SK-N-MC (cell line): ENCODE measurements at regions not wholly inside any gene's neighbourhood (a gene's known extent, or its start where the extent isn't known, plus 50 kb on each side); places are given as distances from the start of the nearest gene placed in this dataset.

Experiments
- DNase-seq: peaks from one replicate; pipeline ENCODE4 v3.0.0-alpha.2; 2011; ENCODE audit warnings: low read depth, low spot score
- H3K27ac ChIP-seq: fragments of 200-600 bp; sonication (generic); 2 replicates; pipeline ENCODE4 v1.5.1; 2016; ENCODE audit warnings: mixed run types
- H3K36me3 ChIP-seq: fragments of 200-600 bp; sonication (generic); 2 replicates; pipeline ENCODE4 v1.6.1; 2017; ENCODE audit warnings: antibody characterized with exemption, low read length, mixed read lengths; ENCODE audit not compliant: insufficient read depth
- H3K4me3 ChIP-seq: fragments of 200-600 bp; sonication (generic); 2 replicates; pipeline ENCODE4 v1.5.1; 2016
- H3K9ac ChIP-seq: fragments of 200-600 bp; sonication (generic); 2 replicates; pipeline ENCODE4 v1.8.0; 2017; ENCODE audit warnings: mixed run types, mixed read lengths; ENCODE audit not compliant: insufficient read length
- H3K9me3 ChIP-seq: fragments of 200-600 bp; sonication (generic); 2 replicates; pipeline ENCODE4 v1.6.1; 2017; ENCODE audit warnings: low read depth, mild to moderate bottlenecking, antibody characterized with exemption, low read length, moderate library complexity, mixed read lengths
- EZH2 ChIP-seq: fragments of 200-600 bp; sonication (generic); IDR thresholded peaks from one replicate; pipeline ENCODE4 v1.6.1; 2017; ENCODE audit warnings: antibody characterized with exemption
- FOXP2 ChIP-seq: optimal IDR thresholded peaks from 2 replicates; pipeline ENCODE3; 2011; ENCODE audit warnings: mild to moderate bottlenecking, moderate library complexity; ENCODE audit not compliant: insufficient read depth; ENCODE audit errors: extremely low read length, control extremely low read depth
- POLR2AphosphoS5 ChIP-seq: IDR thresholded peaks from 2 replicates; pipeline ENCODE4 v1.6.1; 2012; ENCODE audit warnings: mild to moderate bottlenecking, low read depth, low read length, borderline replicate concordance

DNA sequence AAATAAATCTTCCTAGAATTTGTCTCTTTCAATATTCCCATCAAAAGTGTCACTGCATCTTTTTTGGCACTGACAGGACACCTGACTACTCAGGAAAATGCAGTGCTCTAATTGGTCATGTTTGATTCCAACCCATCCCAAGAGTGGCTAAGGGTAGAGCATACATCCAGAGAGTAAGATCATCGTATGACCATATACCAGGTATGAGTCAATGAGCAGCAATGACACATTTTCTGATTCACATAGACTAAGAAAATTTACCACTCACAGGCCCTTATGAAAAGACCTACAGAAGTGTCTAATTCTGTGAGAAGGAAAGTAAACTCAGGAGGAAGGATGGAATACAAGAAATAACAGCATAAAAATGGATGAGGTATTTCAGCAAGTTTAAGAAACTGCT, 434.2 kb downstream of the ZIC1 start:
- DNase-seq: no peak
- H3K4me3 ChIP-seq: no peak overlapping the region
- no peak overlapping the region for H3K27ac ChIP-seq
- H3K36me3 ChIP-seq: no peaks in the 10 kb centered on the region
- no peak overlapping the region for H3K9ac ChIP-seq
- no peaks in the 10 kb centered on the region for H3K9me3 ChIP-seq
- TF ChIP-seq POLR2AphosphoS5: no peak
- TF ChIP-seq EZH2: no peak
- TF ChIP-seq FOXP2: no peak

DNA sequence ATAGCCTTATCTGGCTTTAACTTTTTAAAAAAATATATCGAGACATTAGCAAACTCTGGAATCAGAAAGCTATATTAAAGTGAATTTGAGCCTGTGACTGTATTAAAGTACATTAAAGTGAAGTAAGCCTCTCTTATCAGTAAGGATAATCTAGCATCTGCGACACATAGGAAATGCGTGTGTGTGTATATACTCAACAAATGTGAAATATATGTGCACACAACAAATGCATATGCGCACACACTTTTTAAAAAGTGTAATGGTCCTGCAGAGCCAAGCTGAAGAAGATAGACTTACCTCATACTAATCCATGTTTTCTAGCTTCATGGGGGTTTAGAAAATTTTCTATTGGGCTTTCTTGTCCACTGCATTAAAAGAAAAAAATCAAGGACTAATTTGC, 437.1 kb downstream of the ZIC1 start:
- no peaks in the 10 kb centered on the region for H3K36me3 ChIP-seq
- DNase-seq: no peak
- no peak overlapping the region for H3K4me3 ChIP-seq
- H3K27ac ChIP-seq: no peak overlapping the region
- no peaks in the 10 kb centered on the region for H3K9me3 ChIP-seq
- TF ChIP-seq FOXP2 (no peak), POLR2AphosphoS5 (no peak), EZH2 (no peak)
- no peak overlapping the region for H3K9ac ChIP-seq

DNA sequence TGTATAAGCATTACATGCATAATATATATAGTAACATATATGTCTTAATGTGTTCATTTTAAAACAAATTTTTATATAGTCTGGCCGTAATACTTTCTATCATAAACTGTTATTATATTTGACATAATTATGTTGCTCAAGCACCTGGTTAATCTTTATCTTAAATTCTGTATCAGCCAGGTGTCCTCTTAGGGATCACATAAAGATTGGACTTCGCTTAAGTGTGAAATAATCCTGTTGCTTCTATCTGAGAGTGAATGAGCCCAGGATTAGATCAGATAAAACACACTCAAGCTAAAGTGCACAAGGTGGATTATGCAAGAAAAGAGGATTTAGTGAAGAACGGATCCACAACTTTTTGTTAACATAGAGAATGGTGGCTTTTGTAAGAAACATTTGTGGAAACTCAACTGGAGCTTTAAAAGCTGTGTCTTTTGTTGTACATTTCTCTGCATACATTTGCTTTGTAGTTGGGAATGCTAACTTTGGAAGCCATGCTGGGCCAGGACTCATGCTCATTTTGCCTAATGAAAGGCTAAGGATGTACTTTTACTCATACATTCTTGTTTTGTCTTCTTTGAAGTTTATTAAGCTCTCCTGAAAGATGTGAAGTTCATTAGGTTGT, 437.8 kb downstream of the ZIC1 start:
- TF ChIP-seq FOXP2: no peak
- Histone ChIP-seq H3K36me3 (no peaks in the 10 kb centered on the region), H3K9ac (no peak overlapping the region), H3K27ac (no peak overlapping the region), H3K9me3 (no peaks in the 10 kb centered on the region), H3K4me3 (no peak overlapping the region)
- no peak for DNase-seq

DNA sequence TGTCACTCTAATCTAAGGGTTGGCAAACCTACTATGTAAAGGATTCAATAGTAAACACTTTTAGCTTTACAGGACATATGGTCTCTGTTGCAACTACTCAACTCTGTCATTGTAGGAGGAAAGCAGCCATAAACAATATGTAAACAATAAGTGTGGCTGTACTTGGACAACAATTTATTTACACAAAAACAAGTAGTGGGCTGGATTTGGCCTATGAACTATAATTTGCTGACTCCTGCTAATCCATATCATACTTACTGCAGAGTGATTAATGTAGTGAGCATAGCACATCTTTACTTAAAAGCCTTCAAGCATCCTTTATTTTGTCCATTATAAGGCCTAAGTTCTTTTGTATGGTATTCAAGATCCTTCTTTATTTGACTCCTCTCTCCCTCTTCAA, 441.9 kb downstream of the ZIC1 start:
- H3K9me3 ChIP-seq: no peaks in the 10 kb centered on the region
- H3K9ac ChIP-seq: no peak overlapping the region
- H3K36me3 ChIP-seq: no peaks in the 10 kb centered on the region
- DNase-seq: no peak
- H3K27ac ChIP-seq: no peak overlapping the region
- H3K4me3 ChIP-seq: no peak overlapping the region
- TF ChIP-seq FOXP2 (no peak), EZH2 (no peak), POLR2AphosphoS5 (no peak)

DNA sequence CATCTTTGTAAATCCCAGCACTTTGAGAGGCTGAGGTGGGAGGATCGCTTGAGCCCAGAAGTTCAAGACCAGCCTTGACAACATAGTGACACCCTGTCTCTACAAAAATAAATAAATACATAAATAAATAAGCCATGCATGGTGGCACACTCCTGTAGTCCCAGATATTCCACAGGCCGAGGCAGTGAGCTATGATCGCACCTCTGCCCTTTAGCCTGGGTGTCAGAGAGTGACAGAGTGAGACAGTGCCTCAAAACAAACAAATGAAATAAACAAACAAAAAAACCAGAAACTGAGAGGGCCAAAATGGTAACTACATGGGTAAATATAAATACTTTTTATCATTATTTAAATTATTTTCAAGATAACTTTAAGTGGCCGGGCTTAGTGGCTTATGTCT, 445.4 kb downstream of the ZIC1 start:
- TF ChIP-seq FOXP2 (no peak), EZH2 (no peak), POLR2AphosphoS5 (no peak)
- no peak for DNase-seq
- H3K27ac ChIP-seq: no peak overlapping the region
- H3K4me3 ChIP-seq: no peak overlapping the region
- H3K9ac ChIP-seq: no peak overlapping the region
- no peaks in the 10 kb centered on the region for H3K9me3 ChIP-seq
- no peaks in the 10 kb centered on the region for H3K36me3 ChIP-seq

DNA sequence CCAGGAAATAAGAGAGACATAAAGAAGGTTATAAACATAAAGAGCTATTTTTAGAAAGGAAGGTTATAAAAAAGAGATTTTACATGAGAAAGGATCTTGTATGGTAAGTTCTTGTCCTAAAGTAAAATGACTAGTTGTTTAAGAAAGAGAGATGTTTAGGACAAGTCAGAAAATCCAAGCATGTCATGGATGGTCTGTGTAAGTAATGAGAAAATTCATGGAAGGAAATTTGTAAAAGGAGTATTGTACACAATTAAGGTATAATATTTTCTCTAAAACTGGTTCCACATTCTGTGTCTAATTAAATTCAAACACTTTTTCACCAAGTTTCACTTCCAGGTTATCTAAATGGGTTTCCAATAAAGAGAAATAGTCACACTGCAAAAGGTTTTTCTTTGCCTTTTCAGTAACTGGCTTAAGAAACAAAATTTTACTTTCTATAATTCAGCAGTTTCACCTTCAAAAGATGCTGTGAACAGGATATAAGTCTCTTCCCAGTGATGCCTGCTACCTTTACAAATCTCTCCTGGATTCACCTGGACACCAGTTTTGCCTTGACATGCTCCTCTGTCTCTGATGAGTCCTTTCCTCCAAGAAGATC, 455.7 kb downstream of the ZIC1 start:
- TF ChIP-seq EZH2: no peak
- no peak for TF ChIP-seq POLR2AphosphoS5
- no peak for TF ChIP-seq FOXP2
- H3K9ac ChIP-seq: no peak overlapping the region
- no peaks in the 10 kb centered on the region for H3K36me3 ChIP-seq
- no peak for DNase-seq
- H3K4me3 ChIP-seq: no peak overlapping the region
- H3K9me3 ChIP-seq: peaks cover 4% of the 10 kb centered on the region; the same call in 1 of the 2 replicates
- no peak overlapping the region for H3K27ac ChIP-seq

DNA sequence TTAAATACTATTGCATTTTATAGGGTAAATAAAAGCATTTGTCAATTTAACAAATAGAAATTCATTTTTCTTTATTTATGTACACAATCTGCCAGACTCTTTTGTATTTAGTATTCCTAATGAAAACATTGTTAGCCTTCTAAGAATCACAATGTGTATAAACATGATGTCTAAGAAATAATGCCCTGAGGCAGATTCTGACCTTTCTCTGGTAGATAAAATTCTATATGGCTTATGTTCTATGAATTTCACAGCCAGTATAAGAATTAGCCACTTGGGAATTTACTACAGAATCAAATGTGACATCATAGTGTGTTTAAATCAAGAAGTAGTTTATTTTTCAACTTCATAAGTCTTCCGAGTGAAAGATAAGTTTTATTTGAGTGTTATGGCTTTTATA, 457.4 kb downstream of the ZIC1 start:
- H3K9ac ChIP-seq: no peak overlapping the region
- no peak for DNase-seq
- TF ChIP-seq FOXP2 (no peak), EZH2 (no peak), POLR2AphosphoS5 (no peak)
- peaks cover 4% of the 10 kb centered on the region; the same call in 1 of the 2 replicates for H3K9me3 ChIP-seq
- no peaks in the 10 kb centered on the region for H3K36me3 ChIP-seq
- no peak overlapping the region for H3K27ac ChIP-seq
- H3K4me3 ChIP-seq: no peak overlapping the region

DNA sequence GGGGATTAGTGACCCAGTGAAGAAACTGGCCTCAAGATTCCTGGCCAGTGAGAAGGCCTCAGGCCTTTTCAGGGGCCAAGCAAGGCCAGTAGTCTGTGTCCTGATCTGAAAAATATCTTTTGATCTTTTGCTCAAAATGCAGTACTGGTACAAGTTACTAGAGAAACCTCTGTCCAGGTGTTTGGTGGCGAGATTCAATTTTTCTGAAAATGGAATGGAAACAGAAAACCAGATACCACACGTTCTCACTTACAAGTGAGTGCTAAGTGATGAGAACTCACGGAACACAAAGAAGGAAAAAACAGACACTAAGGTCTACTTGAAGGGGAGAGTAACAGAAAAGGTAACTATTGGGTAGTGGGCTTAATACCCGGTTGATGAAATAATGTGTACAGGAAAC, 463.4 kb downstream of the ZIC1 start:
- Histone ChIP-seq H3K9ac (no peak overlapping the region), H3K36me3 (no peaks in the 10 kb centered on the region), H3K4me3 (no peak overlapping the region), H3K9me3 (no peaks in the 10 kb centered on the region), H3K27ac (no peak overlapping the region)
- TF ChIP-seq EZH2: no peak
- no peak for TF ChIP-seq POLR2AphosphoS5
- TF ChIP-seq FOXP2: no peak
- DNase-seq: no peak

DNA sequence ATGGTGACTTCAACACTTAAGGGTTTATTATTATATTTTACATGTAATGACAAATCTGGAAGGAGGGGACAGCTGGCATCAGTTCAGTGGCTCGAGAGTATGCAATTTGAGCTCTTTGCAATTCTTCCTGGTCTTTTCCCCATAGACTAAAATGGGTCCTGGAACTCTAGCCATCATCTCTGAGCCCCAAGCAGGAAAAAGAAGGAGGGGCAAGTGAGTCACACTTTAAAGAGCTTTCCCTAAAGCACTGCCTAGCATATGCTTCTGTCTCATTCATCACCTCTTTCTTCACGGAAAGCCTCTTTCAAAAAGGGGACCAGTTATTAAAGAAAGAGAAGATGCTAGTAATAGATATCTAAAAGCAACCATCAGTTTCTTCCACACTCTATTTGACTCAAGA, 466.3 kb downstream of the ZIC1 start:
- no peak overlapping the region for H3K4me3 ChIP-seq
- H3K36me3 ChIP-seq: no peaks in the 10 kb centered on the region
- H3K9ac ChIP-seq: no peak overlapping the region
- no peak overlapping the region for H3K27ac ChIP-seq
- DNase-seq: no peak
- TF ChIP-seq EZH2 (no peak), FOXP2 (no peak), POLR2AphosphoS5 (no peak)
- no peaks in the 10 kb centered on the region for H3K9me3 ChIP-seq
